ENCODE measurements at regions not wholly inside any gene's neighbourhood (a gene's known extent, or its start where the extent isn't known, plus 50 kb on each side); places are given as distances from the start of the nearest gene placed in this dataset.

DNA sequence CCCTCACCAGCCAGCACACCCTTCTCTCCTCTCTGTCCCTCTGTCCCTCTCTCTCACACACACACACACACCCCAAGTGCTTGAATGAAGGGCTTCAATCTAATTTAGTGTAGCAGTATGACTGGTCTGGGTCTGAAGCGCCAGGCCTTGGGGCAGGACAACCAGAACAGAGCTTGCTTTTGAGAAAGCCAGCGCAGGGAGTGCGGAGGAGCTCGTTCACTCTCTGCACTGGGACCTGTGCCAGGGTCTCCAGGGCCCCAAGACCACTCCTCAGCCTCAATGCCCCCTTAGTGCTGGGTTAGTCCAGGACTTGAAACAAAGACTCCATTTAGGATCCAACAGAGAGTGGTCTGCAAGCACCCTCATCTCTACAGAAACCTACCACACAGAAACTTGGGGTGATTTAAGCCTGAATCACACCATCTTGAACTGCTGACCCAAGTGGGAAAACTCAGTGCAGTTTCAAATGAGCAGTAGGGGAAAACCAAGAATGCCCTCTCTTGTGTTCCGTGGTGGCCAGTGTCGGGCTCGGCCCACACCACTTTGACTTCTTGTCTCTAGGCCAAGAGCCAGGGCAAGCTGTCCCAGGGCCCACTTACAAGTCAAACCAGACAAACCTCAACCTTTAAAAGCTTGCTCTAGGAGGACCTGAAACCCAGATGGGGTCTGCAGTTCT lies 66.6 kb upstream of the WIPF1 start:
- CTCF ChIA-PET, result no interaction called here

GRCh38 chr2:174663550-174663949 lies 65.9 kb upstream of the WIPF1 start:
- H3K4me1 ChIP-seq (ENCODE audit: control insufficient read depth in 1 of 2, insufficient read depth in 2 of 2, low read length in 2 of 2), result no peaks in the 10 kb centered on the region
- ChIA-PET POLR2A (no interaction called here), RAD21 (ENCODE audit: low non-redundant PET in 1 of 2, low total read pairs in 2 of 2, uncharacterized antibody in 2 of 2, unreplicated experiment in 2 of 2) (no interaction called here), CTCF (no interaction called here)
- no peak for TF ChIP-seq ATF3 (IDR thresholded peaks at IDR 0.05)
- no peak for TF ChIP-seq CEBPB (IDR thresholded peaks at IDR 0.05; ENCODE audit: low read depth)
- TF ChIP-seq ZNF274 (IDR thresholded peaks at IDR 0.05; ENCODE audit: low read depth, low read length), result no peak
- TF ChIP-seq, protein P1, sequence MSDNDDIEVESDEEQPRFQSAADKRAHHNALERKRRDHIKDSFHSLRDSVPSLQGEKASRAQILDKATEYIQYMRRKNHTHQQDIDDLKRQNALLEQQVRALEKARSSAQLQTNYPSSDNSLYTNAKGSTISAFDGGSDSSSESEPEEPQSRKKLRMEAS (IDR thresholded peaks at IDR 0.05), result no peak
- no peak for TF ChIP-seq ZFX (IDR thresholded peaks at IDR 0.05)
- no peak for TF ChIP-seq CBX3 (IDR thresholded peaks at IDR 0.05; ENCODE audit: low read depth)
- no peak overlapping the region for H3K9ac ChIP-seq (ENCODE audit: low read length)
- DNase-seq (ENCODE audit: low read depth, low spot score) (no peak), ATAC-seq (no peak)
- no peak overlapping the region for H3K4me3 ChIP-seq (replicated peaks in 1 of 2; ENCODE audit: low read depth in 1 of 2, low read length in 2 of 2)
- intact Hi-C loops (cut with micrococcal nuclease), result no loop called here
- no peak overlapping the region for H2AFZ ChIP-seq (ENCODE audit: low read depth, low read length, poor library complexity, severe bottlenecking)
- H3K27ac ChIP-seq (ENCODE audit: low read depth, low read length), result no peak overlapping the region
- no peaks in the 10 kb centered on the region for H4K20me1 ChIP-seq (ENCODE audit: insufficient read depth)
- no peaks in the 10 kb centered on the region for H3K79me2 ChIP-seq (ENCODE audit: insufficient read depth, low read length)
- no peaks in the 10 kb centered on the region for H3K9me2 ChIP-seq (ENCODE audit: insufficient read depth)
- H3K36me3 ChIP-seq (ENCODE audit: control insufficient read depth in 1 of 2, insufficient read depth in 2 of 2, low read length in 2 of 2), result no peaks in the 10 kb centered on the region
- no peaks in the 10 kb centered on the region for H3K9me3 ChIP-seq (ENCODE audit: control insufficient read depth in 1 of 2, insufficient read depth in 1 of 2, low read depth in 1 of 2, low read length in 2 of 2)
- H3K4me2 ChIP-seq (ENCODE audit: low read length), result no peak overlapping the region
- no peaks in the 10 kb centered on the region for H3K27me3 ChIP-seq (ENCODE audit: insufficient read depth, low read length)
- no TSS peak for BruUV-seq (replicated peaks)

More for the DNA sequence above, 66.6 kb upstream of the WIPF1 start:
- Histone ChIP-seq H3K9me3 (ENCODE audit: control insufficient read depth in 1 of 2, insufficient read depth in 1 of 2, low read depth in 1 of 2, low read length in 2 of 2) (no peaks in the 10 kb centered on the region), H3K27me3 (ENCODE audit: insufficient read depth, low read length) (no peaks in the 10 kb centered on the region), H3K4me3 (replicated peaks in 1 of 2; ENCODE audit: low read depth in 1 of 2, low read length in 2 of 2) (no peak overlapping the region), H3K9ac (ENCODE audit: low read length) (no peak overlapping the region), H3K9me2 (ENCODE audit: insufficient read depth) (no peaks in the 10 kb centered on the region), H2AFZ (ENCODE audit: low read depth, low read length, poor library complexity, severe bottlenecking) (no peak overlapping the region), H3K79me2 (ENCODE audit: insufficient read depth, low read length) (no peaks in the 10 kb centered on the region), H3K4me2 (ENCODE audit: low read length) (no peak overlapping the region), H3K36me3 (ENCODE audit: control insufficient read depth in 1 of 2, insufficient read depth in 2 of 2, low read length in 2 of 2) (no peaks in the 10 kb centered on the region), H4K20me1 (ENCODE audit: insufficient read depth) (no peaks in the 10 kb centered on the region), H3K4me1 (ENCODE audit: control insufficient read depth in 1 of 2, insufficient read depth in 2 of 2, low read length in 2 of 2) (no peaks in the 10 kb centered on the region), H3K27ac (ENCODE audit: low read depth, low read length) (no peak overlapping the region)
- BruUV-seq (replicated peaks), result no TSS peak
- no peak for TF ChIP-seq YY1 (IDR thresholded peaks at IDR 0.05; ENCODE audit: extremely low read depth, insufficient replicate concordance, low read depth, low read length)
- TF ChIP-seq SIN3A (IDR thresholded peaks at IDR 0.05; ENCODE audit: low read depth), result no peak
- TF ChIP-seq CBX3 (IDR thresholded peaks at IDR 0.05; ENCODE audit: low read depth), result no peak
- intact Hi-C loops (cut with micrococcal nuclease), result no loop called here
- no peak for ATAC-seq
- DNase-seq (ENCODE audit: low read depth, low spot score), result no peak
- ChIA-PET POLR2A (no interaction called here), RAD21 (ENCODE audit: low non-redundant PET in 1 of 2, low total read pairs in 2 of 2, uncharacterized antibody in 2 of 2, unreplicated experiment in 2 of 2) (no interaction called here)
